Thyroid gland (tissue), 4 donors: ENCODE measurements at regions not wholly inside any gene's neighbourhood (a gene's known extent, or its start where the extent isn't known, plus 50 kb on each side); places are given as distances from the start of the nearest gene placed in this dataset.

Experiments
- DNase-seq, 2 donors: peaks; one replicate each; pipeline ENCODE4 v3.0.0-alpha.2; 2019
- H3K27ac ChIP-seq, 3 donors: fragments of 200-600 bp; sonication (generic); 1 replicate in 2 of 3; 2 replicates in 1 of 3; pipeline ENCODE4 v1.5.1; 2016 to 2019; ENCODE audit warnings: mild to moderate bottlenecking in 1 of 3, moderate library complexity in 1 of 3
- H3K27me3 ChIP-seq: fragments of 200-600 bp; sonication (generic); one replicate; pipeline ENCODE4 v1.5.1; 2019
- H3K36me3 ChIP-seq, 2 donors: fragments of 200-600 bp; sonication (generic); one replicate each; pipeline ENCODE4 v1.5.1; 2016 to 2019
- H3K4me1 ChIP-seq, 2 donors: fragments of 200-600 bp; sonication (generic); one replicate each; pipeline ENCODE4 v1.5.1; 2017 to 2019
- H3K4me3 ChIP-seq, 3 donors: fragments of 200-600 bp; sonication (generic); replicated peaks in 1 of 3; 1 replicate in 2 of 3; 2 replicates in 1 of 3; pipeline ENCODE4 v1.5.1; 2016; ENCODE audit warnings: mild to moderate bottlenecking in 1 of 3
- H3K9me3 ChIP-seq: fragments of 200-600 bp; sonication (generic); one replicate; pipeline ENCODE4 v1.5.1; 2017
- POLR2A ChIP-seq, 2 donors: fragments of 450-650 bp; IDR thresholded peaks; one replicate each; pipeline ENCODE4 v1.6.1; 2017; ENCODE audit warnings: antibody characterized with exemption in 2 of 2, mild to moderate bottlenecking in 2 of 2, moderate library complexity in 1 of 2
- WGBS, 2 donors: methylation state at CpG; one replicate each; pipeline ENCODE4 v1.1.5; 2017; 5-methylcytosine and 5-hydroxymethylcytosine counted together
- intact Hi-C: fragments of 100-400 bp; cut with DNase I; formaldehyde crosslinking; loops from one replicate; pipeline ENCODE4 v1.15.1; 2023
- TF ChIP-seq, protein P1 (sequence below), 6 experiments: fragments of 200-600 bp in 3 of 6; fragments of 450-650 bp in 3 of 6; sonication (generic) in 3 of 6; IDR thresholded peaks; one replicate each; pipeline ENCODE4 v1.5.1; 2016 to 2019; ENCODE audit warnings: antibody characterized with exemption in 6 of 6, mild to moderate bottlenecking in 2 of 6, inconsistent platforms in 1 of 6, moderate library complexity in 1 of 6

DNA sequence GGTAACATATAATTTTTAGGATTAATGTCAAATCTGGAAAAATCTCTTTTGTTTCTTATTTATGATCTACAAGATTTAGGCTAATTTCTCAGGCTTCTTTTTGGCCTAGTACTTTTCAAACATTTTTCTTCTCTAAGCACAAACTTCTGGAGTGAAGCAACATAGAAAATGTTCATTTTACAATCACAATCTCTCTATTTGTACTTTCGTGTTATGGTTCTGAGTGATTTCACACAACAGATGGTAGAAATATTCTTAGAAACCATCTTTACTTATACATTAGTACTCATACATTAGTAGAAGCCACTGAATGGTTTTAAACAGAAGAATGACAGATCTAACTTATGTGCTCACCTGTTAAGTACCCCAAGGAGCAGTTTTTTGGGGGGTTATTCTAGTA is 106.3 kb upstream of the ANO3 start:
- Histone ChIP-seq H3K4me3 (no peak overlapping the region), H3K27me3 (no peaks in the 10 kb centered on the region), H3K27ac (no peak overlapping the region), H3K4me1 (no peaks in the 10 kb centered on the region), H3K9me3 (no peaks in the 10 kb centered on the region), H3K36me3 (no peaks in the 10 kb centered on the region)
- intact Hi-C loops = no loop called here
- TF ChIP-seq POLR2A (IDR thresholded peaks at IDR 0.05) = no peak
- TF ChIP-seq, protein P1, sequence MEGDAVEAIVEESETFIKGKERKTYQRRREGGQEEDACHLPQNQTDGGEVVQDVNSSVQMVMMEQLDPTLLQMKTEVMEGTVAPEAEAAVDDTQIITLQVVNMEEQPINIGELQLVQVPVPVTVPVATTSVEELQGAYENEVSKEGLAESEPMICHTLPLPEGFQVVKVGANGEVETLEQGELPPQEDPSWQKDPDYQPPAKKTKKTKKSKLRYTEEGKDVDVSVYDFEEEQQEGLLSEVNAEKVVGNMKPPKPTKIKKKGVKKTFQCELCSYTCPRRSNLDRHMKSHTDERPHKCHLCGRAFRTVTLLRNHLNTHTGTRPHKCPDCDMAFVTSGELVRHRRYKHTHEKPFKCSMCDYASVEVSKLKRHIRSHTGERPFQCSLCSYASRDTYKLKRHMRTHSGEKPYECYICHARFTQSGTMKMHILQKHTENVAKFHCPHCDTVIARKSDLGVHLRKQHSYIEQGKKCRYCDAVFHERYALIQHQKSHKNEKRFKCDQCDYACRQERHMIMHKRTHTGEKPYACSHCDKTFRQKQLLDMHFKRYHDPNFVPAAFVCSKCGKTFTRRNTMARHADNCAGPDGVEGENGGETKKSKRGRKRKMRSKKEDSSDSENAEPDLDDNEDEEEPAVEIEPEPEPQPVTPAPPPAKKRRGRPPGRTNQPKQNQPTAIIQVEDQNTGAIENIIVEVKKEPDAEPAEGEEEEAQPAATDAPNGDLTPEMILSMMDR (IDR thresholded peaks at IDR 0.05) = no peak
- WGBS, 2 donors = 89 to 90% methylated on average over 1 of the region's 1 CpG
- no peak for DNase-seq

- H3K4me3 ChIP-seq = no peak overlapping the region
- 59 to 60% methylated on average over 5 of the region's 5 CpGs for WGBS, 2 donors
- no peaks in the 10 kb centered on the region for H3K4me1 ChIP-seq
- intact Hi-C loops = no loop called here
- no peak overlapping the region for H3K27ac ChIP-seq
- no peaks in the 10 kb centered on the region for H3K9me3 ChIP-seq
- no peak for DNase-seq
- no peaks in the 10 kb centered on the region for H3K27me3 ChIP-seq
- no peaks in the 10 kb centered on the region for H3K36me3 ChIP-seq
- TF ChIP-seq, protein P1 (IDR thresholded peaks at IDR 0.05) = peak in 4 of 6 experiments; percentile 17 to 42 (median 34)
- TF ChIP-seq POLR2A (IDR thresholded peaks at IDR 0.05) = no peak
Measured at GRCh38 chr11:26227301-26227746, 104.6 kb upstream of the ANO3 start.

DNA sequence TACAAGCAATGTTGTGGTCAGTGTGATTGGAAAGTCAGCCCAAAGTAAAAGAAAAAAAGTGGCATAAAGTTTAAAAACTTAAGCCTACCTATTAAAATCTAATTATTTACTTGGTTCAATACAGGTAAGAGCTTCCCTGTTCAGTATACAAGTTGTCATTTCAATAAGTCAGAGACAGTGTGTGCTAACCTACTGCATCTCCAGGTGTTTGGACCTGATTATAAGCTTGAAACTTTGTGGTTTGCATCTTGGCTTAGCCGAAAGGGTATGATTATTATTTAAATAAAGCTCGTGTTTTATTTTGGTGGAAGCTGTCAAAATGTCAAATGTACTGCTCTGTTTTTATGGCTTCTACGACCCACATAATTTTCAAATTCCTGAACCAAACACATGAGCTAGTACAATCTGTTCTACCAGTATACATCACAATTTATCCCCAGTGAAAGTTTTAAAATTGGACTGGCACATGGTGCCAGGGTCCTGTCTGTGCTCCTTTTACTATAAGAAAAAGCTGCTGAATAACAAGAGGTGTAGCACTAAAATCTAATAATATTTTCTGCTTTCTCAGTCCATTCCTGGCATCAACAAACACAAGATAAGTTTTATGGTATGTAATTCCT is 103.9 kb upstream of the ANO3 start:
- TF ChIP-seq, protein P1 (IDR thresholded peaks at IDR 0.05) = no peak
- no peak for TF ChIP-seq POLR2A (IDR thresholded peaks at IDR 0.05)
- Histone ChIP-seq H3K27me3 (no peaks in the 10 kb centered on the region), H3K27ac (no peak overlapping the region), H3K4me1 (no peaks in the 10 kb centered on the region), H3K9me3 (no peaks in the 10 kb centered on the region), H3K36me3 (no peaks in the 10 kb centered on the region), H3K4me3 (no peak overlapping the region)
- DNase-seq = no peak
- intact Hi-C loops = no loop called here
- WGBS, 2 donors = 50 to 92% methylated on average over 3 of the region's 3 CpGs

DNA sequence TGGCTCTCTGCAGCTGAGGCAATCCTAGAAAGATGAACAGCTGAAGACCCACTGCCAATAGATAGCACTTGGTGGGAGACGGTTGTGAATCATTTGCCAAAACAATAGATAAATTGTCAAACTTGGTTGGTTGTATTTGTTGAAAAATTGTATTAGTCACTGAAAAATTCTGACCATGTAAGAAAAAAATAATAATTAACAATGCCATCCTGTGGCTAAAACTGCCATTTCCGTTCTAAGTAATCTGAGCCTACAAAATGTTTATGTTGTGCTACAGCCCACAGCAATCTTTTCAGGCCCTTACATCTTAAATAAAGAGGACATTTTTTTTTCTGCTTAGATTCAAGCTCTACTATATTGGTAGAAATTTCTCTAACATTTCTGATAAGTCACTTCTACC is 103.2 kb upstream of the ANO3 start:
- Histone ChIP-seq H3K9me3 (no peaks in the 10 kb centered on the region), H3K4me3 (no peak overlapping the region), H3K27me3 (no peaks in the 10 kb centered on the region), H3K27ac (no peak overlapping the region), H3K4me1 (no peaks in the 10 kb centered on the region), H3K36me3 (no peaks in the 10 kb centered on the region)
- 84 to 88% methylated on average over 2 of the region's 2 CpGs for WGBS, 2 donors
- TF ChIP-seq, protein P1 (IDR thresholded peaks at IDR 0.05) = no peak
- no peak for TF ChIP-seq POLR2A (IDR thresholded peaks at IDR 0.05)
- DNase-seq = no peak
- intact Hi-C loops = no loop called here

- TF ChIP-seq POLR2A (IDR thresholded peaks at IDR 0.05) = no peak
- TF ChIP-seq, protein P1 (IDR thresholded peaks at IDR 0.05) = no peak
Measured at GRCh38 chr11:26229257-26229656, 102.7 kb upstream of the ANO3 start.

More at GRCh38 chr11:26229257-26229656, 102.7 kb upstream of the ANO3 start:
- no peaks in the 10 kb centered on the region for H3K9me3 ChIP-seq
- intact Hi-C loops = no loop called here
- H3K27me3 ChIP-seq = no peaks in the 10 kb centered on the region
- 77 to 86% methylated on average over 3 of the region's 3 CpGs for WGBS, 2 donors
- H3K27ac ChIP-seq = no peak overlapping the region
- H3K4me3 ChIP-seq = no peak overlapping the region
- no peaks in the 10 kb centered on the region for H3K36me3 ChIP-seq
- no peaks in the 10 kb centered on the region for H3K4me1 ChIP-seq
- DNase-seq = no peak
